ENCODE measurements at regions not wholly inside any gene's neighbourhood (a gene's known extent, or its start where the extent isn't known, plus 50 kb on each side); places are given as distances from the start of the nearest gene placed in this dataset.
"Not testable (repeated sequence)": the region's sequence is repeated elsewhere in the genome, so short reads cannot be mapped to it uniquely, and the experiment has no call there.

DNA sequence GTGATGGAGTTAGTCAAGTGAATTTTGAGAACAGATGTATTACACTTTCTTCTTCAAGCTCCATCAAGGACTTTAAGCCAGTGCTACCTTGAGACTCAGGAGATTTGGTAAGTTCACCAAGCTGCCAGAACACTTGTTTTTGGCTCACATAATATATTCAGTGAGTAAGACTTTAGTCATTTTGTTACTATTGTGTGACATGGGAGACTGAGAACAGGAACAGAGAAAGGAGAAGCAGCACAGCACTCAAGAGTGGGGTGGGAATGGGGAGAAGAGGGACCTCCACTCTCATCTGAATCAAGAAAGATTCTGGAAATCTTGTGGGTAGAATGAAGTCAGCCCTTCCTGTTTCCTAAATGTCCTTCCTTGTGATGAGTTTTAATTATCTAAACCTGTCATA, 87.3 kb upstream of the TET2 start:
- no peak for DNase-seq

DNA sequence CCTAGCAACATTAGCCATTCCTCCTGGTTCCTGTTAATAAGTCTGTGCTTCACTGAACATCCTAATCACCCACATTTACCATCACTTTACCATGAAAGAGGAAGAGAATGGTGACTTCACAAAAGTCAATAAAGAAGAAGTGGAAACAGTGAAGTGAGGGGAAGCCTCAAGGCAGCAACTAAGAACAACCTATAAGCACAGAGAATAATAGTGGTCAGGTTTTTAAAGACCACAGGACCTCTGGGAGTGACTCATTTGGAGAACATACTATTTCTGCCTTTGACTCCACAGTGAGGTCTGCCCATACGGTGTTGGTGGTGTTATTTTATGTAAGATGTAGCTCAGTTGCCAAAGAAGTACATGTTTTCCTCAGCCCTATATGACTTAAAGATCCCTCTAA, 86.0 kb upstream of the TET2 start:
- no peak for DNase-seq

DNA sequence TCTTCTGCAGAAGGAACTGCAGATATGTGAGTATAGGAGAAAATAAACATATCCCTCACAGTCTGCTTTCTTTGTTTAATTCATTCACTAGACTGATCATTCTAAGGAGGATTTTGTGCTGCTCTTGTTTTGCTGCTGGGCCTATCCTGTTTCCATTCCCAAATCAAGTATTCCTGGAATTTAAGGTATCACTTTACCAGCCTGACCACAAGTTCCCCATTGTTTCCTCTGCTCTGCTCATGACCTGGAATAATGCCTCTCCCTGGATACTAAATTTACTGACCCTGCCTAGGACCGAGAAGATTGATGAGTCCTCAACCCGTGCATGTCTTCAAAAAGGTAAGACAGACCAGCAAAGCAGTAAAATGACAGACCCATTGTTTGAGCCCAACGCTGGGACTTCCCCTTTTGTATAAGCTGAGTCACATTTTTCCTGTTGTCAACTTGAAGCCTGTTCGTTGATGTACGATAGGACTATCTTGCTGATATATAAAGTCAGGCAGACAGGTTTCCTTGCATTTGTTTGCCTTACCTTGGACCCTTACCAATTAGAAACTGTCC, 85.5 kb upstream of the TET2 start:
- no peak for DNase-seq

DNA sequence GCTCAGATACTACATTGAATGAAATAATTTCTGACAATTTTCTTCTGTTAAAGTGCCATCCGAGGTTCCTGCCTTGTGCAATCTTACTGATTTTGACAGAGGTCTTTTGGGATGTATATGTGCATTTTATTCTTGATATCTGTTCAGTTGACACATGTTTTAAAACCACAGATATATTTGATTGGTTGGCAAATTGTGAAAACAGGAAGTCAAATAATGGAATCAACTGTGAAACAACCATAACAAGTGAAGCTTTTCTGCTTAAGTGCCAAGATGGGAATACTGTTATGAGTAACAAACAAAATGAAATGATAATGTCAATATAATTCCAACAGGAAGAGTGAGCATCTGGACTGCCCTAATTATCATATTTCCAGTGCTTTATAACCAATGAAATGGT, 84.9 kb upstream of the TET2 start:
- no peak for DNase-seq

DNA sequence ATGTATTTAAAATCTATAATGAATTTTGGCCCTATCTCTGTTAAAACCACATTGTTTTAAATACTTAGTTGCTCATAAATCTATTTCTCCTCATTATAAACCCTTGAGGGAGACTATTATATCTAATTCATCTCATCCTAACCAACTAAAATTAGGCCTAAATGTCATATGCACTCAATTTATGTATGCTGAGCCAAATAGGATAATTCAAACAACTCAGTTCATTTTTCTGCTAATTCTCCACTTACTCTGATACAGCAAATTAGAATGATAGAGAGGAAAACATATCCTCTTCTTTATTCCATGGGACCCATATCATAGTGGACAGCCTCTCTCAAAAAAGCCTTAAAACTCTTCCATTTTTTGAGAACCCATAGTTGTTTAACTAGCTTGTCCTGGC, 80.3 kb upstream of the TET2 start:
- DNase-seq = no peak

DNA sequence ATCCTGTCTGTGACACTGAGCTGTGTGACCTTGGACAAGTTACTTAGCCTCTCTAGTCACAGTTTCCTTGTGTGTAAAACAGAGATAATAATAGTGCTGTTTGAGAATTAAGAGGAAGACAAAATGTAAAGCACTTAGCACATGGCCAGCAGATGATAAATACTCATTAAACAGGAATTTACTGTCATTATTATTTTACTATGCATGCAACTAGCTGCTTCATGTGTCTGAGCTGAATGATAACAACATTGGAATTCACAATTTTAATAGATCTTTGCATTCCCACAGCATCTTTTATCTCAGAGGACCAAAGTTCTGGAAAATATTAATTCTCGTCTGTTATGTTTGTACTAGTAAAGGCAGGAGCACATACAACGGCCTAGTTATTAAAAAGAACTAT, 79.2 kb upstream of the TET2 start:
- DNase-seq = no peak

DNA sequence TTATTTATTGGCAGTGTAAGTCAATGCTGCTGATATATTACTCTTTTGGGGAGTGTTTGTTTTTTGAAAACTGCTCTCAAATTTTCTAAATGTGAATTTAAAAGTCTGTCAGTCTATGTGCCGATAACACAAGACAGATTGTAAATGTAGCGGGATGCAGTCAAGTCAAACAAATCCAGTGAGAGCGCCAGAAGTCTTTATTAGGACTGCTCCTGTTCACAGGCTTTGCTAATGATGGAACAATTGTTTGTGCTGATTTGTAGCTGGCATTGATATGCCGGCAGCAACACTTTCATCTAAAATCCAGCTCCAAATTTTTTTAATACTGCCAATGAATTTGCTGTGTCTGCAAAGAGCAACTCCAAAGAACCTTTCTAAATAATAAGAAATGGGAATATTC, 78.7 kb upstream of the TET2 start:
- DNase-seq = no peak

DNA sequence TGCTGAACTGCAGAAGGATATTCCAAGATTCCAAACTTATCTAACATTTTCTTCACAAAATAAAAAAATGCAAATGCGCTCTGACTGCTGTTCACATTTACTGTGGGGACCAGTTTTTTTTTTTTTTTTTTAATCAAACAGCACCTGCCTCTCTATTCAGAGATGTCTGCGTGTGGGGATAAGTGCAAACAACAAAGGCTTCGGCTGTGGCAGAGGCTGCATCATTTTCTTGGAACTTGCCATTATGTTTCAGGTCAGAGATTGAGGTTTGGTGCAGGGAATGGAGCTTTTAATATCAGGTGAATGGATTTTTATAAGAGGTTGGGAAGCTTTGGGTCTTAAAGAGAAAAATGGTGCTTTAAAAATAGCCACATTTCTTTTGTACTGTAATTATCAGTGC, 78.2 kb upstream of the TET2 start:
- peak; percentile 79 for DNase-seq

DNA sequence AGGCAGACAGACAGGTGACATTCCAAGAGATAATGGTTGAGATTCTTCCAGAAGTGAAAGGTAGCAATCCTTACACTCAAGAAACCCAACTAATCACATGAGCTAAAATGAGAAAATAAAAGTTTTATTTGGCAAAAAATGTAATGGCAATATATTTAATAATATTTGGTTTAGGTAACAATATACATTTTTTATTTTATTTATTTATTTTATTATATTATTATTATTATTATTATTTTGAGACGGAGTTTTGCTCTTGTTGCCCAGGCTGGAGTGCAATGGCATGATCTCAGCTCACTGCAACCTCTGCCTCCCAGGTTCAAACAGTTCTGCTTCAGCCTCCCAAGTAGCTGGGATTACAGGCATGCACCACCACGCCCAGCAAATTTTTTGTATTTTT, 74.6 kb upstream of the TET2 start:
- DNase-seq = not testable (repeated sequence)

DNA sequence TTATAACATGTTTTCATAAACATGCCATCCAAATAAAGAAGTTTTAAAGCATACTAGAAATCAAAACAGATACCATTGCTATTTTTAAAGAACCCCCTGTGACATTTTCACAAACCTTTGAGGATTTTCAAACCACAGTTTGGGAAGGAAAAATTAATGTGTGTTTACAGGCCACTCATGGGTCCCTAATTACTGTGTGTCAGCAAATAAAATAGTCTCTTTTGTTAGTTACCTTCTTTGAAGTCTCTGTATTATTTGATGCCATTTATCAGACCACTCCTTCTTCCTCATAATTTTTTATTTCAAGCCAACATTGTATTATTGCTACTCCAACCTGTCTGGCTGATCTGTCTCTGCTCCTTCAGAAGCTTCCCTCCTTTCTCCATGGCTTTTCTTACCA, 72.6 kb upstream of the TET2 start:
- no peak for DNase-seq

DNA sequence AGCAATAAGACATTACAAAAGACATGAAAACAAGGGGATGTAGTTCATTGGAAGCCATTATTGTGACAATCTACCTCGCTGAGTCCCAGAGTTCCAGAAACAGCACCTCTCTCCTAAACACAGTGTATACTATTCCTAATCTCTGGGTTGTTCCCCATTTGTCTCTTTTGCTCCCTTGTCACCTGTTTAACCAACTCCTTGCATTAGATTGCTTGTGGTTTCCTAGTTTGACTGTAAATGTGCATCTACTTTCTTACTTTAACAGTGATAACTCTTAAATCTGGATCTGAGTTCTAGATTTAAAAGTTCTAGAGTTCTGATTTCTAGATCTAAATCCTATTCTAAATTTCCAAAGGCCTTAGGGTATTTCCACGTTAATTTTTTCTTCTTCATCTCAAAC, 71.6 kb upstream of the TET2 start:
- no peak for DNase-seq

DNA sequence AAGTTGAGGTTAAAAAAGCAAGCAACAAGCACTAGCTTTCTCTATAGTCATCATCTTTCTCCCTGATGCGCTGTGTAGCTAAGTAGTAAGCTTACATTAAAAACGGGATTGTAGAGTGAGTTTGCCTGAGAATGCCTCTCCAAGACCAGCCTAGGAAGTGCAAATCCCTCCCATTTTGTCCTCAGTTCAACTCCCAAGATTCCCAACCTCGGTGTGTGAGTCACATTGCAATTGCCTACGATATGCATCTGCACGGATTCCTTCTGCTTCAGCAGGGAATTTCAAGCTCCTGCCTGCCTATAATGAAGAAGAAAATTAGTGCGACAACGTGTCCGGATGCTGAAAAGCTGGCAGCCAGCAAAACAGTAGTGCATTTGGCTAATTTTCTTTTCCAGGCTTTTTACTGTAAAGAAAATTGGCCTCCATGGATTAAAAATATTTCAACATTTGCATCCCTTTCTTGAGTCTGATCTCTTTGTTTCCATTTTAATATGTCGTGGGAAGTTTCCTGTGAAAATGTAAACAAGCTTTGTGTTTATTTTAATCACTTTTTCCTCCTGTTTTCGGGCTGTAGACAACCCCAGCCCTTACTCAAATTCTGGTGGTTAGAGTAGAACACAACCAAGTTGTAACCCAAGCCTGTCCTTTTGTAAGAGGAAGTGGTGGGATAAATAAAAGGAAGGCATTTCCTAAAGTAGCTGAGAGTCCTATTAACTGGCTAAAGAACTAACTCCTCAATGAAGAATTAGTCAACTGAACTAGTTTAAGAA, 58.4 kb upstream of the TET2 start:
- peak; percentile 88 for DNase-seq

DNA sequence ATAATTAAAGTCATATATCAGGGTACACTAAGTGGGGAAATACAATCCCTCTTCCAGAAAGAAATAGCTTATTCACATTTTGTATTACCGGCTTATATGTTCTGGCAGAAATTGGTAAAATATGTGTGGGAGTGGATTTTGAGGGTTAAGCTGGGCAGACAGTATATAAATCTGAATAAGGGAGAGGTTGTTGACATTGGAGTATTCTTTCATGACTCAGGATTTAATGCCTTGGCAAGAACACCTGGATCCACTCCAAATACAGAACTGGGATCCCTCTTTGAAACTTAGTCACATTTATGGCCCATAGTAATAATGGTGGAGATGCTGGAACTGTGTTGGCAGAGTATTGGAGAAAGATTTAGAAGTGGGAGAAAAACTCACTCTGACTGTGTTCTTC, 54.3 kb upstream of the TET2 start:
- DNase-seq = no peak

DNA sequence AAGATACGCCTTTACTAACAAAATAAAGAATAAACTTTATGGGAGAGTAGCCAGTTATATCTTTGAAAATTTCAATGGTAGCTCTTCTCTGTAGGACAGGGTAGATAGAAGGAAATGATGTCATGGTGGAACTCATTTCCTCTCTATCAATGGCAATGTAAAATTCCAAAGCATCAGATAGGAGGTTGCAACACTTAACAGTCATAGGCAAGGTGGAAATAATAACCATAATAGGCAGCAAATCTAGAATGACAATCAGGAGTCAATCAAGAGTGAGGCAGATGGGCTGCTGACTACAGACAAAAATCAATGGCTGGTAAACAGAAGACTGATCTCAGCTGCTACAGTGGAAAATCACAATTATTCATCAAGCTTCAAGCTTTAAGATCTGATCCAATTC, 53.9 kb upstream of the TET2 start:
- no peak for DNase-seq

DNA sequence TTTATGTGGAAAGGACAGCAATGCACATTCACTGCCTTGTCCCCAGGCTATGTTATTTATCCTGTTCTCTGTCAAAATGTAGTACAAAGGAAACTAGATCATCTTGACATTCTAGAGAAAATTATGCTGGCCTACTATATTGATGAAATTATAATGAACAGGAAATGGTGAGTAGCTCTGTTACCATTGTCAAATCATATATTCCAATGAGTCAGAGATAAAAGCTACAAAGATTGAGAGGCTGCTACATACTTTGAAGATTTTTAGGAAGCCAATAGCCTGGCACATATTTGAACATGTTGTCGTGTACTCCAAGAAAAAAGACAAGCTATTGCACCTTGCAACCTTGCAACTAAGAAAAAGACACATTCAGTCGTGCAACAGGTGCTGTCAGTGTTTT, 52.7 kb upstream of the TET2 start:
- DNase-seq = no peak
